T-helper 17 cell (primary cell): ENCODE measurements at regions not wholly inside any gene's neighbourhood (a gene's known extent, or its start where the extent isn't known, plus 50 kb on each side); places are given as distances from the start of the nearest gene placed in this dataset.

ENCODE experiments used
- ATAC-seq: fragments of 150-1000 bp; cut with Tn5 transposase; 2 replicates; pipeline ENCODE4 v1.10.0; 2021; ENCODE audit warnings: mild to moderate bottlenecking, moderate library complexity
- DNase-seq, 3 donors: peaks; one replicate each; pipeline versions ENCODE4 v3.0.0 to v3.0.0-alpha.2; 2020 to 2021
- H3K9me3 ChIP-seq: one replicate; pipeline ENCODE4 v1.7.0; 2013; ENCODE audit warnings: low read length, mild to moderate bottlenecking; ENCODE audit not compliant: control insufficient read depth, poor library complexity, severe bottlenecking
- H3K27ac Mint-ChIP-seq: one replicate; pipeline ENCODE4 v1.8.0; 2022; ENCODE audit warnings: mild to moderate bottlenecking, moderate library complexity, mixed read lengths
- H3K27me3 Mint-ChIP-seq: one replicate; pipeline ENCODE4 v1.8.0; 2022; ENCODE audit warnings: mixed read lengths
- H3K36me3 Mint-ChIP-seq: one replicate; pipeline ENCODE4 v1.8.0; 2022; ENCODE audit warnings: low read depth, mixed read lengths
- H3K4me1 Mint-ChIP-seq: one replicate; pipeline ENCODE4 v1.8.0; 2022; ENCODE audit warnings: mild to moderate bottlenecking, mixed read lengths
- H3K4me3 Mint-ChIP-seq: one replicate; pipeline ENCODE4 v1.8.0; 2022; ENCODE audit warnings: mild to moderate bottlenecking, moderate library complexity, mixed read lengths

GRCh38 chr18:25455159-25455558, 103.2 kb upstream of the ZNF521 start:
- Mint-ChIP-seq H3K27me3 (no peaks in the 10 kb centered on the region), H3K4me3 (no peak overlapping the region), H3K36me3 (no peaks in the 10 kb centered on the region), H3K4me1 (no peaks in the 10 kb centered on the region), H3K27ac (no peak overlapping the region)
- DNase-seq (no peak), ATAC-seq (no peak)
- H3K9me3 ChIP-seq: no peaks in the 10 kb centered on the region

DNA sequence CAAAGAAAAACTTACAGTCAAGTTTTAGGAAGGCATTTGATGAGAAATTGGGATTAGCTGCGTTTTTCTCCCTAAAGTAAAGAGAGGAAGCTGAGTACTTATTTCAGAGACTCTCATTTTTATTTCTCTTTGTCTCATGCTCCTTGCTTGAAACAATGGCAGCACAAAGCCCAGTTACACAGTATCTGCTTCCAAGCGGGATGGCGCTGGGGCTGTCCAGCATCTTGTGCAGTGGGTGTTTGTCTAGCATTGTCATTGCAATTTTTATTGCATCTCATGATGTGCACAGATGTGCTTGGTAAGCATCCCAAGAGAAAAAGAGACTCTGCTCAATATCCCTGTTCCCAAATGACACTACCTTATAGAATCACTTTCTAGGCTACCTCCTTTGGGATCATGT, 102.8 kb upstream of the ZNF521 start:
- no peaks in the 10 kb centered on the region for H3K27me3 Mint-ChIP-seq
- DNase-seq (no peak), ATAC-seq (no peak)
- no peaks in the 10 kb centered on the region for H3K9me3 ChIP-seq
- no peaks in the 10 kb centered on the region for H3K4me1 Mint-ChIP-seq
- no peak overlapping the region for H3K4me3 Mint-ChIP-seq
- H3K27ac Mint-ChIP-seq: no peak overlapping the region
- no peaks in the 10 kb centered on the region for H3K36me3 Mint-ChIP-seq

- ATAC-seq (no peak), DNase-seq (no peak)
- Mint-ChIP-seq H3K4me3 (no peak overlapping the region), H3K27ac (no peak overlapping the region), H3K36me3 (no peaks in the 10 kb centered on the region), H3K4me1 (no peaks in the 10 kb centered on the region), H3K27me3 (no peaks in the 10 kb centered on the region)
- H3K9me3 ChIP-seq: no peaks in the 10 kb centered on the region
Measured at GRCh38 chr18:25454270-25454659, 102.3 kb upstream of the ZNF521 start.

DNA sequence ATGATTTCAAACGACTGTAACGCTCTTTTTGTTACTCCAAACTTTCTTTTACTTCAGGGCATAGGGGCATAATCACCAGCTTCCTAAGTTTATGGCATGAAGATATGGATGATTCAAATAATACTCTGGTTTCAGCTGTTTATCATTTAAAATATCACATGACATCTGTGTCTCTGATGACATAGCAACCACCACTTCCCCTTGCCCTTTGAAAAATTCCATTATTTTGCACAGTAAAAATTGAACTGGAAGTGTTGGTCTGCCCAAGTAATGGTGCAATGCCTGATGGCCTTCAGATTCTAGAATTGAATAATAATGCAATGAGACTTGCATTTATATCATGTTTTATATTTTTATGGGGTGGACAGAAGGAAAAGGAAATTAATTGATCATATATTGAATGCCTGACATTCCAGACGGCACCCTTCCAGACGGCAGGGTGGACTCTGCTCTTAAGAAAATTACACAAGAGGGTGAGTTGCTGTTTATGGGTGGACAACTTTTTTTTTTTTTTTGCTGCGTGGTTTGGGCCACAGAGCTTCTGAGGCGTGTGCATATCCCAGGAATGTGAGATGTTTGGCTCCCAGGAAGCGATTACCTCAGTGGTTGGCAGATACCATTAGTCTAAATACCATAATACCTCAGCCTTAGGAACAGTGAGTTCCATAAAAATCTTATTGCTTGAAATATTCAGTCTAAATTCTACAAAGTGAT, 101.7 kb upstream of the ZNF521 start:
- Mint-ChIP-seq H3K27me3 (no peaks in the 10 kb centered on the region), H3K4me1 (no peaks in the 10 kb centered on the region), H3K27ac (no peak overlapping the region), H3K36me3 (no peaks in the 10 kb centered on the region), H3K4me3 (no peak overlapping the region)
- DNase-seq (no peak), ATAC-seq (no peak)
- H3K9me3 ChIP-seq: no peaks in the 10 kb centered on the region

GRCh38 chr18:25451077-25451658, 99.2 kb upstream of the ZNF521 start:
- no peak overlapping the region for H3K4me3 Mint-ChIP-seq
- H3K27me3 Mint-ChIP-seq: no peaks in the 10 kb centered on the region
- no peaks in the 10 kb centered on the region for H3K36me3 Mint-ChIP-seq
- no peak for DNase-seq
- no peaks in the 10 kb centered on the region for H3K9me3 ChIP-seq
- H3K27ac Mint-ChIP-seq: no peak overlapping the region
- H3K4me1 Mint-ChIP-seq: no peaks in the 10 kb centered on the region
- ATAC-seq: no peak

GRCh38 chr18:25449046-25449445, 97.1 kb upstream of the ZNF521 start:
- no peaks in the 10 kb centered on the region for H3K36me3 Mint-ChIP-seq
- no peaks in the 10 kb centered on the region for H3K4me1 Mint-ChIP-seq
- no peak for DNase-seq
- no peaks in the 10 kb centered on the region for H3K9me3 ChIP-seq
- H3K27ac Mint-ChIP-seq: no peak overlapping the region
- H3K27me3 Mint-ChIP-seq: no peaks in the 10 kb centered on the region
- ATAC-seq: no peak
- H3K4me3 Mint-ChIP-seq: no peak overlapping the region

- ATAC-seq (no peak), DNase-seq (no peak)
- no peaks in the 10 kb centered on the region for H3K9me3 ChIP-seq
- Mint-ChIP-seq H3K27me3 (no peaks in the 10 kb centered on the region), H3K4me3 (no peak overlapping the region), H3K36me3 (no peaks in the 10 kb centered on the region), H3K4me1 (no peaks in the 10 kb centered on the region), H3K27ac (no peak overlapping the region)
Measured at GRCh38 chr18:25446972-25447371, 95.0 kb upstream of the ZNF521 start.

- Mint-ChIP-seq H3K4me3 (no peak overlapping the region), H3K27ac (no peak overlapping the region), H3K4me1 (no peaks in the 10 kb centered on the region), H3K36me3 (no peaks in the 10 kb centered on the region), H3K27me3 (no peaks in the 10 kb centered on the region)
- DNase-seq (no peak), ATAC-seq (no peak)
- no peaks in the 10 kb centered on the region for H3K9me3 ChIP-seq
Measured at GRCh38 chr18:25445430-25445829, 93.5 kb upstream of the ZNF521 start.

DNA sequence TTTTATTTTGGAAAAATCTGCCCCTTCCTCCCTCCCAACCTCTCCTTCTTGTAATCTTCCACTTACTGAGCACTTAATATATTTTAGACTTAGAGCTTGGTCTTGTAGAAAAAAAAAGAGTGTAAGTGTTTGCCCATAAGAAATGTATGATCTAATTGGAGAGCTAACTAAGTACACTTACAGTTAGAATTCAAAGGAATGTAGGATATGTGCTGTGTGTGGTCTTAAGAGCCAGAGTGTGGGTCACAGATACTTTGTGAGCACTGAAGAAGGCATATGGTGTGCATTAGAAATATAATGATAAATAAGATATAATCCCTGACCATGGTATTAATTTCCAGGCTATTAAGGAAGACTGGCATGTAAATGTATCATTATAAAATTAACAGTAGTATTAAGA, 91.8 kb upstream of the ZNF521 start:
- Mint-ChIP-seq H3K4me3 (no peak overlapping the region), H3K27me3 (no peaks in the 10 kb centered on the region), H3K4me1 (no peaks in the 10 kb centered on the region), H3K27ac (no peak overlapping the region), H3K36me3 (no peaks in the 10 kb centered on the region)
- H3K9me3 ChIP-seq: no peaks in the 10 kb centered on the region
- DNase-seq: no peak
- no peak for ATAC-seq

DNA sequence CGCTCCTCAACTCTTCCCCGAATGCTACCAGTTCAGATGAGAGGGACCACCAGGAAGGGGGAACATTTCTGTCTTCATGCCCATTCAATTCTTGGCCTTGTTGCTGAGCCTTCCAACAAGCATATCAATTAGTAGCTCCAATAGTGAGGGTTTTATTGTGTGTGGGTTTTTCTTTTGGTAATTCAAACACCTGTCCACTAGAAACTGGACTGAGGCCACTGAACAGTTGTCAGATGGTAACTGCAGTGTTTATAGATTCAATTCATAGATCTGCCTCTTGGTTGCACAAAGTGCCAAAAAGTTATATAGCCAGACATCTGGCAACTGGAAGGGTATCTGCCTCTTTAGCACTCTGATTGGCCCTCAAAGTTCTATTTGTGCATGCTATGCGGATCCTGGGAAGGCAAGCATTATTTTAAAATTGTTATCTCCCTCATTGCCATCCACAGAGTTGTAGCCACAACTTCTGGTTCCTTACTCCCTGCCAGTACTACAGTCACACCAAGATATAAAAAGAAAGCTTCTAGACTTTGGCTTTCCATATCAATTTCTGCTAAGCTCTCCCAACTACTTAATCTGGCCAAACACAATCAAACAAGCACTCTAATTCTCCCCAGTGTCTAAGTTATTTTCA, 83.3 kb upstream of the ZNF521 start:
- Mint-ChIP-seq H3K4me3 (no peak overlapping the region), H3K27me3 (no peaks in the 10 kb centered on the region), H3K36me3 (no peaks in the 10 kb centered on the region), H3K4me1 (no peaks in the 10 kb centered on the region), H3K27ac (no peak overlapping the region)
- DNase-seq: no peak
- H3K9me3 ChIP-seq: no peaks in the 10 kb centered on the region
- no peak for ATAC-seq

DNA sequence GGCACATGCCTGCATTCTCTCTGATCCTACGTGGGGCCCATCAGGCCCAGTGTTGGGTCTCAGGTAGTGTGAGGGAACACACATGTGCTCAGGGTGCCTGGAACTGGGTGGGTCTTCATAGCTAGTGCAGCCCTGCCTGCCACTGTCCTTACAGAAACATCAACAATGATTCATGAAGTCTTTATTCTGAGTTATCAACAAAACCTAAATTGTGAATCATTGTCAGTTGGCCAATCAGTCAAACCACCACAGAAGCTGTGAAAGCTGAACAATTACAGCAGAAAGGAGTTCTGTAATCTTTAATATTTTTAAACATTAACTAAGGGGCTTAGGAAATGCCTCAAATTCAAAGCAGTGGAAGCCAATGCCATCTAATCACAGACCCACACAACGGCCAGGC, 82.8 kb upstream of the ZNF521 start:
- Mint-ChIP-seq H3K27me3 (no peaks in the 10 kb centered on the region), H3K27ac (no peak overlapping the region), H3K4me1 (no peaks in the 10 kb centered on the region), H3K4me3 (no peak overlapping the region), H3K36me3 (no peaks in the 10 kb centered on the region)
- no peaks in the 10 kb centered on the region for H3K9me3 ChIP-seq
- ATAC-seq (no peak), DNase-seq (no peak)

- H3K4me3 Mint-ChIP-seq: no peak overlapping the region
- ATAC-seq (no peak), DNase-seq (no peak)
- no peaks in the 10 kb centered on the region for H3K9me3 ChIP-seq
- H3K27me3 Mint-ChIP-seq: no peaks in the 10 kb centered on the region
- no peaks in the 10 kb centered on the region for H3K36me3 Mint-ChIP-seq
- no peak overlapping the region for H3K27ac Mint-ChIP-seq
- no peaks in the 10 kb centered on the region for H3K4me1 Mint-ChIP-seq
Measured at GRCh38 chr18:25433590-25433989, 81.6 kb upstream of the ZNF521 start.

GRCh38 chr18:25425024-25425423, 73.1 kb upstream of the ZNF521 start:
- DNase-seq (no peak), ATAC-seq (no peak)

GRCh38 chr18:25423760-25424159, 71.8 kb upstream of the ZNF521 start:
- ATAC-seq (no peak), DNase-seq (no peak)
- Mint-ChIP-seq H3K27ac (no peak overlapping the region), H3K4me1 (no peaks in the 10 kb centered on the region), H3K36me3 (no peaks in the 10 kb centered on the region), H3K4me3 (no peak overlapping the region), H3K27me3 (no peaks in the 10 kb centered on the region)
- no peaks in the 10 kb centered on the region for H3K9me3 ChIP-seq

More at GRCh38 chr18:25425024-25425423, 73.1 kb upstream of the ZNF521 start:
- H3K9me3 ChIP-seq: no peaks in the 10 kb centered on the region
- Mint-ChIP-seq H3K36me3 (no peaks in the 10 kb centered on the region), H3K27me3 (no peaks in the 10 kb centered on the region), H3K4me3 (no peak overlapping the region), H3K4me1 (no peaks in the 10 kb centered on the region), H3K27ac (no peak overlapping the region)
